ENCODE measurements at regions not wholly inside any gene's neighbourhood (a gene's known extent, or its start where the extent isn't known, plus 50 kb on each side); places are given as distances from the start of the nearest gene placed in this dataset.

GRCh38 chr6:166693880-166694279 lies 66.8 kb upstream of the RPS6KA2 start:
- no peak for DNase-seq (ENCODE audit: low read depth, low spot score)

- no peak for DNase-seq (ENCODE audit: low read depth, low spot score)
Observed at GRCh38 chr6:166692723-166693302, 65.8 kb upstream of the RPS6KA2 start.

GRCh38 chr6:166691746-166692145 lies 64.7 kb upstream of the RPS6KA2 start:
- DNase-seq (ENCODE audit: low read depth, low spot score): no peak

GRCh38 chr6:166691199-166691598 lies 64.1 kb upstream of the RPS6KA2 start:
- DNase-seq (ENCODE audit: low read depth, low spot score): no peak

GRCh38 chr6:166689687-166690086 lies 62.6 kb upstream of the RPS6KA2 start:
- DNase-seq (ENCODE audit: low read depth, low spot score): no peak

- DNase-seq (ENCODE audit: low read depth, low spot score): no peak
Observed at GRCh38 chr6:166688901-166689300, 61.9 kb upstream of the RPS6KA2 start.

- DNase-seq (ENCODE audit: low read depth, low spot score): no peak
Observed at GRCh38 chr6:166687879-166688205, 60.8 kb upstream of the RPS6KA2 start.

GRCh38 chr6:166687070-166687878 lies 60.2 kb upstream of the RPS6KA2 start:
- DNase-seq (ENCODE audit: low read depth, low spot score): no peak

- no peak for DNase-seq (ENCODE audit: low read depth, low spot score)
Observed at GRCh38 chr6:166686317-166686716, 59.3 kb upstream of the RPS6KA2 start.

- DNase-seq (ENCODE audit: low read depth, low spot score): no peak
Observed at GRCh38 chr6:166684866-166685265, 57.8 kb upstream of the RPS6KA2 start.

GRCh38 chr6:166684170-166684569 lies 57.1 kb upstream of the RPS6KA2 start:
- DNase-seq (ENCODE audit: low read depth, low spot score): no peak

- DNase-seq (ENCODE audit: low read depth, low spot score): no peak
Observed at GRCh38 chr6:166683477-166683876, 56.4 kb upstream of the RPS6KA2 start.

GRCh38 chr6:166679566-166679965 lies 52.5 kb upstream of the RPS6KA2 start:
- no peak for DNase-seq (ENCODE audit: low read depth, low spot score)

GRCh38 chr6:166678426-166678825 lies 51.4 kb upstream of the RPS6KA2 start:
- DNase-seq (ENCODE audit: low read depth, low spot score): no peak

GRCh38 chr6:166677941-166678340 lies 50.9 kb upstream of the RPS6KA2 start:
- no peak for DNase-seq (ENCODE audit: low read depth, low spot score)
